ENCODE measurements at regions not wholly inside any gene's neighbourhood (a gene's known extent, or its start where the extent isn't known, plus 50 kb on each side); places are given as distances from the start of the nearest gene placed in this dataset.

DNA sequence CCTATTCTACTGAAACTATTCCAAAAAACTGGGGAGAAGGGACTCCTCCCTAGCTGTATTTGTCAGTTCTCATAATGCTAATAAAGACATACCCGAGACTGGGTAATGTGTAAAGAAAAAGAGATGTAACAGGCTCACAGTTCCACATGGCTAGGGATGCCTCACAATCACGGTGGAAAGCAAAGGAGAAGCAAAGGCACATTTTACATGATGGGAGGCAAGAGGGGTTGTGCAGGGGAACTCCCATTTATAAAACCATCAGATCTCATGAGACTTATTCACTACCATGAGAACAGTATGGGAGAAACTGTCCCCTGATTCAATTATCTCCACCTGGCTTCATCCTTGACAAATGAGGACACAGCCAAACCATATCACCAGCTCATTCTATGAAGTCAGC, 111.2 kb upstream of the RIPOR2 start:
- POLR2A ChIA-PET = no interaction called here
- FAIRE-seq (no peak), DNase-seq (ENCODE audit: low spot score) (no peak), ATAC-seq (no peak)
- BruUV-seq (replicated peaks) = no TSS peak
- Histone ChIP-seq H3K36me3 (replicated peaks in 1 of 2; ENCODE audit: control insufficient read depth in 1 of 2, insufficient read depth in 2 of 2, low read length in 2 of 2) (no peaks in the 10 kb centered on the region), H3K9ac (ENCODE audit: insufficient read depth, low read depth, low read length) (no peak overlapping the region), H3K4me1 (ENCODE audit: insufficient read depth, low read length) (no peaks in the 10 kb centered on the region), H3K27me3 (ENCODE audit: control insufficient read depth in 1 of 2, insufficient read depth in 2 of 2, low read length in 2 of 2) (no peaks in the 10 kb centered on the region), H3K9me3 (ENCODE audit: low read length) (no peaks in the 10 kb centered on the region), H3K4me2 (ENCODE audit: low read depth, low read length) (no peak overlapping the region), H3K79me2 (ENCODE audit: insufficient read depth, low read length) (no peaks in the 10 kb centered on the region), H3K27ac (ENCODE audit: extremely low read length, insufficient read depth, low read length) (no peak overlapping the region), H4K20me1 (ENCODE audit: insufficient read depth, low read length) (no peaks in the 10 kb centered on the region), H3K4me3 (replicated peaks in 1 of 3; ENCODE audit: insufficient read depth in 1 of 3, low read depth in 2 of 3, low read length in 3 of 3) (no peak overlapping the region), H2AFZ (ENCODE audit: low read length) (no peak overlapping the region)
- 0% methylated on average over 2 of the region's 2 CpGs for WGBS (ENCODE audit: low lambda C conversion rate)
- in situ Hi-C loops (cut with HindIII; ENCODE audit: extremely low pct_ligation_motif_present, low pct_unique_long_range_greater_than_20kb) = no loop called here
- CTCF ChIA-PET (ENCODE audit: low intra/inter-chr PET ratio, low total read pairs) = no interaction called here
- intact Hi-C loops (cut with micrococcal nuclease; ENCODE audit: unreplicated experiment) = no loop called here
- TF ChIP-seq NR2C2 (CRISPR knock-in tag; IDR thresholded peaks at IDR 0.05; ENCODE audit: borderline replicate concordance) (no peak), SRSF4 (IDR thresholded peaks at IDR 0.05; ENCODE audit: low read depth, low read length, poor library complexity, severe bottlenecking) (no peak), ZNF451 (CRISPR knock-in tag; IDR thresholded peaks at IDR 0.05) (no peak), ZNF335 (CRISPR knock-in tag; IDR thresholded peaks at IDR 0.05) (no peak), GATA4 (IDR thresholded peaks at IDR 0.05; ENCODE audit: borderline replicate concordance, low read depth) (no peak), IRX3 (CRISPR knock-in tag; IDR thresholded peaks at IDR 0.05; ENCODE audit: borderline replicate concordance, low read depth) (no peak), HDAC6 (IDR thresholded peaks at IDR 0.05; ENCODE audit: low read depth, low read length) (no peak), MZF1 (CRISPR knock-in tag; IDR thresholded peaks at IDR 0.05; ENCODE audit: borderline replicate concordance) (no peak), NCOA2 (CRISPR knock-in tag; IDR thresholded peaks at IDR 0.05) (no peak)
- TF ChIP-seq, protein P1, sequence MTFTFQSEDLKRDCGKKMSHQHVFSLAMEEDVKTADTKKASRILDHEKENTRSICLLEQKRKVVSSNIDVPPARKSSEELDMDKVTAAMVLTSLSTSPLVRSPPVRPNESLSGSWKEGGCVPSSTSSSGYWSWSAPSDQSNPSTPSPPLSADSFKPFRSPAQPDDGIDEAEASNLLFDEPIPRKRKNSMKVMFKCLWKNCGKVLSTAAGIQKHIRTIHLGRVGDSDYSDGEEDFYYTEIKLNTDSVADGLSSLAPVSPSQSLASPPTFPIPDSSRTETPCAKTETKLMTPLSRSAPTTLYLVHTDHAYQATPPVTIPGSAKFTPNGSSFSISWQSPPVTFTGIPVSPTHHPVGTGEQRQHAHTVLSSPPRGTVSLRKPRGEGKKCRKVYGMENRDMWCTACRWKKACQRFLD (CRISPR knock-in tag; IDR thresholded peaks at IDR 0.05; ENCODE audit: borderline replicate concordance) = no peak
- TF ChIP-seq, protein P2, sequence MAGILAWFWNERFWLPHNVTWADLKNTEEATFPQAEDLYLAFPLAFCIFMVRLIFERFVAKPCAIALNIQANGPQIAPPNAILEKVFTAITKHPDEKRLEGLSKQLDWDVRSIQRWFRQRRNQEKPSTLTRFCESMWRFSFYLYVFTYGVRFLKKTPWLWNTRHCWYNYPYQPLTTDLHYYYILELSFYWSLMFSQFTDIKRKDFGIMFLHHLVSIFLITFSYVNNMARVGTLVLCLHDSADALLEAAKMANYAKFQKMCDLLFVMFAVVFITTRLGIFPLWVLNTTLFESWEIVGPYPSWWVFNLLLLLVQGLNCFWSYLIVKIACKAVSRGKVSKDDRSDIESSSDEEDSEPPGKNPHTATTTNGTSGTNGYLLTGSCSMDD (CRISPR knock-in tag; IDR thresholded peaks at IDR 0.05) = no peak
- TF ChIP-seq, protein P3, sequence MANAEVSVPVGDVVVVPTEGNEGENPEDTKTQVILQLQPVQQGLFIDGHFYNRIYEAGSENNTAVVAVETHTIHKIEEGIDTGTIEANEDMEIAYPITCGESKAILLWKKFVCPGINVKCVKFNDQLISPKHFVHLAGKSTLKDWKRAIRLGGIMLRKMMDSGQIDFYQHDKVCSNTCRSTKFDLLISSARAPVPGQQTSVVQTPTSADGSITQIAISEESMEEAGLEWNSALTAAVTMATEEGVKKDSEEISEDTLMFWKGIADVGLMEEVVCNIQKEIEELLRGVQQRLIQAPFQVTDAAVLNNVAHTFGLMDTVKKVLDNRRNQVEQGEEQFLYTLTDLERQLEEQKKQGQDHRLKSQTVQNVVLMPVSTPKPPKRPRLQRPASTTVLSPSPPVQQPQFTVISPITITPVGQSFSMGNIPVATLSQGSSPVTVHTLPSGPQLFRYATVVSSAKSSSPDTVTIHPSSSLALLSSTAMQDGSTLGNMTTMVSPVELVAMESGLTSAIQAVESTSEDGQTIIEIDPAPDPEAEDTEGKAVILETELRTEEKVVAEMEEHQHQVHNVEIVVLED (CRISPR knock-in tag; IDR thresholded peaks at IDR 0.05; ENCODE audit: borderline replicate concordance) = no peak
- TF ChIP-seq, protein P4, sequence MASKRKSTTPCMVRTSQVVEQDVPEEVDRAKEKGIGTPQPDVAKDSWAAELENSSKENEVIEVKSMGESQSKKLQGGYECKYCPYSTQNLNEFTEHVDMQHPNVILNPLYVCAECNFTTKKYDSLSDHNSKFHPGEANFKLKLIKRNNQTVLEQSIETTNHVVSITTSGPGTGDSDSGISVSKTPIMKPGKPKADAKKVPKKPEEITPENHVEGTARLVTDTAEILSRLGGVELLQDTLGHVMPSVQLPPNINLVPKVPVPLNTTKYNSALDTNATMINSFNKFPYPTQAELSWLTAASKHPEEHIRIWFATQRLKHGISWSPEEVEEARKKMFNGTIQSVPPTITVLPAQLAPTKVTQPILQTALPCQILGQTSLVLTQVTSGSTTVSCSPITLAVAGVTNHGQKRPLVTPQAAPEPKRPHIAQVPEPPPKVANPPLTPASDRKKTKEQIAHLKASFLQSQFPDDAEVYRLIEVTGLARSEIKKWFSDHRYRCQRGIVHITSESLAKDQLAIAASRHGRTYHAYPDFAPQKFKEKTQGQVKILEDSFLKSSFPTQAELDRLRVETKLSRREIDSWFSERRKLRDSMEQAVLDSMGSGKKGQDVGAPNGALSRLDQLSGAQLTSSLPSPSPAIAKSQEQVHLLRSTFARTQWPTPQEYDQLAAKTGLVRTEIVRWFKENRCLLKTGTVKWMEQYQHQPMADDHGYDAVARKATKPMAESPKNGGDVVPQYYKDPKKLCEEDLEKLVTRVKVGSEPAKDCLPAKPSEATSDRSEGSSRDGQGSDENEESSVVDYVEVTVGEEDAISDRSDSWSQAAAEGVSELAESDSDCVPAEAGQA (IDR thresholded peaks at IDR 0.05; ENCODE audit: low read depth) = no peak
- TF ChIP-seq, protein P4 (CRISPR knock-in tag; IDR thresholded peaks at IDR 0.05; ENCODE audit: borderline replicate concordance) = no peak
